ENCODE measurements at regions not wholly inside any gene's neighbourhood (a gene's known extent, or its start where the extent isn't known, plus 50 kb on each side); places are given as distances from the start of the nearest gene placed in this dataset.

GRCh38 chr13:76656500-76656899 is 229.7 kb downstream of the KCTD12 start:
- TF ChIP-seq POLR2AphosphoS5 (IDR thresholded peaks at IDR 0.05; ENCODE audit: low read depth, low read length) (no peak), POLR2A (IDR thresholded peaks at IDR 0.05; ENCODE audit: low read depth, low read length) (no peak)
